Neural progenitor cell (in vitro differentiated cells): ENCODE measurements at regions not wholly inside any gene's neighbourhood (a gene's known extent, or its start where the extent isn't known, plus 50 kb on each side); places are given as distances from the start of the nearest gene placed in this dataset.

Experiments
- EZH2phosphoT487 ChIP-seq: fragments of 200-600 bp; sonication (generic); IDR thresholded peaks from 2 replicates; pipeline ENCODE4 v1.6.1; 2017; ENCODE audit warnings: antibody characterized with exemption
- TF ChIP-seq, protein P1 (sequence below): fragments of 200-600 bp; sonication (generic); IDR thresholded peaks from 2 replicates; pipeline ENCODE4 v1.5.1; 2017; ENCODE audit warnings: antibody characterized with exemption, mild to moderate bottlenecking

DNA sequence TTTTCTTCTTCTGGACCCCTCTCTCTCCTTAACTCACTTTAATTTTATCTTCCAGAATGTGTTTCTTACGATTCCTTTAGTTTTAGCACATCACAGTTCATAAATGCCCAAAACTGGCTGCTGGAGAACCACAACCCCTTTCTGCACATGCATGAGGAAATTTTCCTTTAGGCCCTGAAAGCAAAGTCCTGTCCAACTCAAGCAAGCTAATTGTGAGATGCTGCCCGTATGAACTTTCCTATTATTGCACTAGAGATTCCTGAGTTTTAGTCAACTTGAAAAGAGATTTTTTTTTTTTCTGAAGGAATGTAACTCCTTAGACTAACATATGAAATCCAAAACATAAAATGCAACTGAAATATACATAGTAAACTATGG lies 52.1 kb upstream of the DAB2 start:
- no peak for TF ChIP-seq EZH2phosphoT487
- TF ChIP-seq, protein P1, sequence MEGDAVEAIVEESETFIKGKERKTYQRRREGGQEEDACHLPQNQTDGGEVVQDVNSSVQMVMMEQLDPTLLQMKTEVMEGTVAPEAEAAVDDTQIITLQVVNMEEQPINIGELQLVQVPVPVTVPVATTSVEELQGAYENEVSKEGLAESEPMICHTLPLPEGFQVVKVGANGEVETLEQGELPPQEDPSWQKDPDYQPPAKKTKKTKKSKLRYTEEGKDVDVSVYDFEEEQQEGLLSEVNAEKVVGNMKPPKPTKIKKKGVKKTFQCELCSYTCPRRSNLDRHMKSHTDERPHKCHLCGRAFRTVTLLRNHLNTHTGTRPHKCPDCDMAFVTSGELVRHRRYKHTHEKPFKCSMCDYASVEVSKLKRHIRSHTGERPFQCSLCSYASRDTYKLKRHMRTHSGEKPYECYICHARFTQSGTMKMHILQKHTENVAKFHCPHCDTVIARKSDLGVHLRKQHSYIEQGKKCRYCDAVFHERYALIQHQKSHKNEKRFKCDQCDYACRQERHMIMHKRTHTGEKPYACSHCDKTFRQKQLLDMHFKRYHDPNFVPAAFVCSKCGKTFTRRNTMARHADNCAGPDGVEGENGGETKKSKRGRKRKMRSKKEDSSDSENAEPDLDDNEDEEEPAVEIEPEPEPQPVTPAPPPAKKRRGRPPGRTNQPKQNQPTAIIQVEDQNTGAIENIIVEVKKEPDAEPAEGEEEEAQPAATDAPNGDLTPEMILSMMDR: no peak
